ENCODE measurements at regions not wholly inside any gene's neighbourhood (a gene's known extent, or its start where the extent isn't known, plus 50 kb on each side); places are given as distances from the start of the nearest gene placed in this dataset.
"Not testable (repeated sequence)": the region's sequence is repeated elsewhere in the genome, so short reads cannot be mapped to it uniquely, and the experiment has no call there.

GRCh38 chr6:111925296-111925695, 52.0 kb upstream of the FYN start:
- peak; percentile 46 for DNase-seq
- Mint-ChIP-seq H3K27me3 (ENCODE audit: low read depth) (no peaks in the 10 kb centered on the region), H3K4me3 (no peak overlapping the region), H3K9me3 (no peaks in the 10 kb centered on the region), H3K36me3 (ENCODE audit: low read depth) (no peaks in the 10 kb centered on the region), H3K27ac (no peak overlapping the region), H3K4me1 (ENCODE audit: low read depth) (peaks cover 33% of the 10 kb centered on the region)
- CTCF ChIA-PET = interaction anchor here (0.7 to 1.8 kb wide), 2 partner anchors 44 to 118 kb away, joined by 3 to 5 read pairs; no protein-coding TSS in a partner anchor
- intact Hi-C loops (cut with micrococcal nuclease) = no loop called here

DNA sequence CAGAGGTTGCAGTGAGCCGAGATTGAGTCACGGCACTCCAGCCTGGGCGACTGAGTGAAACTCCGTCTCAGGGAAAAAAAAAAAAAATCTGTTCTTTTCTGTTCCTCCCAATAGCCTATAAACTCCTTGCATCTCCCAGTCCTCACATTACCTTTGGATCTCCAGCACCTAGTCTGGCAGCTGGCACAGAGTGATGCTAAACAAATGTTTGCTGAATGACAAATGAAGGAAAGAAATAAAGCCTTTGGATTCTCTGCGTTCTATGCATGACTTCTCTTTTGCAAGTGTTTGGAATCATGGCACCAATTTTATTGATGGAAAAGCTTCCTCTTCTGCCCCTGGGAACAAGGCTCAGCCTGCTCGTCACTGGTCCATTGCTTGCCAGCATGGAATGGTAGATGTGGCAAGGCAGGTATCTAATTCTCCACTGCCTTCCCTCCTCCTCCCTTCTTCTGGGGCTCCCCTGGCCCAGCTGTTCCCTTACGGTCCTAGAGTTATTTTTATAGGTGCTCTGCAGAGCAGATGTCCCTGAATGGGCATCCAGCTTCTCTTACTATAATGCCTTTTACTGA, 53.6 kb upstream of the FYN start:
- no peak overlapping the region for H3K27ac Mint-ChIP-seq
- peaks cover 4% of the 10 kb centered on the region for H3K9me3 Mint-ChIP-seq
- CTCF ChIA-PET = interaction anchor here (0.7 to 1.3 kb wide), 2 partner anchors 14 to 16 kb away, joined by 3 to 4 read pairs; no protein-coding TSS in a partner anchor
- H3K4me1 Mint-ChIP-seq (ENCODE audit: low read depth) = peaks cover 33% of the 10 kb centered on the region
- H3K4me3 Mint-ChIP-seq = no peak overlapping the region
- intact Hi-C loops (cut with micrococcal nuclease) = no loop called here
- no peaks in the 10 kb centered on the region for H3K27me3 Mint-ChIP-seq (ENCODE audit: low read depth)
- DNase-seq = no peak
- H3K36me3 Mint-ChIP-seq (ENCODE audit: low read depth) = peaks cover under 1% of the 10 kb centered on the region

GRCh38 chr6:111927321-111927720, 54.1 kb upstream of the FYN start:
- DNase-seq = no peak
- Mint-ChIP-seq H3K4me3 (no peak overlapping the region), H3K9me3 (peaks cover 9% of the 10 kb centered on the region), H3K27ac (no peak overlapping the region), H3K4me1 (ENCODE audit: low read depth) (peaks cover 32% of the 10 kb centered on the region), H3K27me3 (ENCODE audit: low read depth) (no peaks in the 10 kb centered on the region), H3K36me3 (ENCODE audit: low read depth) (peaks cover 6% of the 10 kb centered on the region)
- CTCF ChIA-PET = interaction anchor here (0.7 to 1.3 kb wide), 3 partner anchors 15 to 20 kb away, joined by 3 to 4 read pairs (median 3); no protein-coding TSS in a partner anchor
- intact Hi-C loops (cut with micrococcal nuclease) = no loop called here

DNA sequence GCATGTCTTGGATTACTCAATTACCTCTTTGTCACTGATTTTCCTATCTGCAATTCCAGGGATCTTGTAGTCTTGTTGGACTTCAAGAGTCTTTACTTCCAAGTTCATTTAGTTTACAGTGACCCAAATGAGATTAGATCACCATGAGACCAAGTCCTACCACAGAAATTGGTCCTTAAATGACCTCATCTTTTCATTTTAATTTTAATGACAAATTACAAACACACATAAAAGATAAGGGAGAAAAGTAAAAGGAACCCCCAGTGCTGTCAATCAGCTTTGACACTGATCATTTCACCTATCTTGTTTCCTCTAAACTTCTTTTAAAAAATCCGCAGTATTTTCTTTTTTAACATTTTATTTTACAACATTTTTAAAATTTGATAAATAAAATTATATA, 54.9 kb upstream of the FYN start:
- CTCF ChIA-PET = interaction anchor here (1.1 to 1.3 kb wide), 2 partner anchors 16 to 19 kb away, joined by 3 read pairs; no protein-coding TSS in a partner anchor
- Mint-ChIP-seq H3K36me3 (ENCODE audit: low read depth) (peaks cover 6% of the 10 kb centered on the region), H3K4me3 (no peak overlapping the region), H3K27ac (no peak overlapping the region), H3K9me3 (peaks cover 14% of the 10 kb centered on the region), H3K27me3 (ENCODE audit: low read depth) (no peaks in the 10 kb centered on the region), H3K4me1 (ENCODE audit: low read depth) (peaks cover 24% of the 10 kb centered on the region)
- intact Hi-C loops (cut with micrococcal nuclease) = no loop called here
- no peak for DNase-seq

DNA sequence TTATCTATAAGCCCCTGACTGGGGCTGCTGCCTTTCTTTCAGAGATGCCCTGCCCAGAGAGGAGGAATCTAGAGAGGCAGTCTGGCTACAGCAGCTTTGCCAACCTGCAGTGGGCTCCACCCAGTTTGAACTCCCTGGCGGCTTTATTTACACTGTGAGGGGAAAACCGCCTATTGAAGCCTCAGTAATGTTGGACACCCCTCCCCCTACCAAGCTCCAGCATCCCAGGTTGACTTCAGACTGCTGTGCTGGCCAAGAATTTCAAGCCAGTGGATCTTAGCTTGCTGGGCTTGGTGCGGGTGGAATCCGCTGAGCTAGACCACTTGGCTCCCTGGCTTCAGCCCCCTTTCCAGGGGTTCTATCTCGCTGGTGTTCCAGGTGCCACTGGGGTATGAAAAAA, 61.4 kb upstream of the FYN start:
- not testable (repeated sequence) for H3K4me1 Mint-ChIP-seq (ENCODE audit: low read depth)

GRCh38 chr6:111936718-111937117, 63.5 kb upstream of the FYN start:
- CTCF ChIA-PET = no interaction called here
- H3K4me1 Mint-ChIP-seq (ENCODE audit: low read depth) = peaks cover 5% of the 10 kb centered on the region
- H3K27me3 Mint-ChIP-seq (ENCODE audit: low read depth) = no peaks in the 10 kb centered on the region

More for the DNA sequence above, 61.4 kb upstream of the FYN start:
- intact Hi-C loops (cut with micrococcal nuclease); DNase-seq; H3K27me3 Mint-ChIP-seq (ENCODE audit: low read depth); H3K27ac Mint-ChIP-seq; H3K4me3 Mint-ChIP-seq; CTCF ChIA-PET; H3K36me3 Mint-ChIP-seq (ENCODE audit: low read depth): not testable (repeated sequence)
- H3K9me3 Mint-ChIP-seq = peaks cover 14% of the 10 kb centered on the region

GRCh38 chr6:111938710-111939109, 65.5 kb upstream of the FYN start:
- DNase-seq = no peak
- peaks cover 1% of the 10 kb centered on the region for H3K9me3 Mint-ChIP-seq
- no peak overlapping the region for H3K4me3 Mint-ChIP-seq
- CTCF ChIA-PET = interaction anchor here (1.1 to 1.2 kb wide), 2 partner anchors 9 to 217 kb away, joined by 3 to 7 read pairs; no protein-coding TSS in a partner anchor
- H3K27ac Mint-ChIP-seq = no peak overlapping the region
- no peaks in the 10 kb centered on the region for H3K27me3 Mint-ChIP-seq (ENCODE audit: low read depth)
- intact Hi-C loops (cut with micrococcal nuclease) = no loop called here
- peaks cover 5% of the 10 kb centered on the region for H3K4me1 Mint-ChIP-seq (ENCODE audit: low read depth)
- no peaks in the 10 kb centered on the region for H3K36me3 Mint-ChIP-seq (ENCODE audit: low read depth)

More at GRCh38 chr6:111936718-111937117, 63.5 kb upstream of the FYN start:
- H3K9me3 Mint-ChIP-seq = peaks cover 11% of the 10 kb centered on the region
- H3K4me3 Mint-ChIP-seq = no peak overlapping the region
- no peak for DNase-seq
- intact Hi-C loops (cut with micrococcal nuclease) = no loop called here
- no peak overlapping the region for H3K27ac Mint-ChIP-seq
- H3K36me3 Mint-ChIP-seq (ENCODE audit: low read depth) = peaks cover 6% of the 10 kb centered on the region

DNA sequence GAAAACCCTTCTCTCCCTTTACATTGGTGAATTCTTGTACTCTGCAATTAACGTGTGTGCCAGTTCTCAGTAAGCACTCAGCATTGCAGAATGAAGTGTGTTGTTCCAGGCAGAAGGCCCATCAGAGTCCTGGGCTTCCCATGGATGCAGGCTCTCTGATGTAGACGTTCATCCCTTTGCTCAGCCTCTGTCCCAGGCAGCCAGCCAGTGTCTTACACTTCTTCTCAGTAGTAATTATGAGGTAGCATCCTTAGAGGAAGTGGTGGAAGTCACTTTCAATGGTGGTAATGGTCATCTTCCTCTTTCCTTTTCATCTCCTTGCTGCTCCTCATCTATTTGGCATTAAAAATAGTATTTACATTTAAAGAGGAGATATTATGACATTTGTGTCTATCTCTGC, 66.7 kb upstream of the FYN start:
- DNase-seq = no peak
- Mint-ChIP-seq H3K27me3 (ENCODE audit: low read depth) (no peaks in the 10 kb centered on the region), H3K4me1 (ENCODE audit: low read depth) (peaks cover 5% of the 10 kb centered on the region), H3K4me3 (no peak overlapping the region), H3K9me3 (peaks cover 1% of the 10 kb centered on the region), H3K27ac (no peak overlapping the region), H3K36me3 (ENCODE audit: low read depth) (no peaks in the 10 kb centered on the region)
- intact Hi-C loops (cut with micrococcal nuclease) = no loop called here
- CTCF ChIA-PET = no interaction called here

- Mint-ChIP-seq H3K27me3 (ENCODE audit: low read depth) (no peaks in the 10 kb centered on the region), H3K4me3 (no peak overlapping the region), H3K36me3 (ENCODE audit: low read depth) (no peaks in the 10 kb centered on the region), H3K27ac (no peak overlapping the region), H3K4me1 (ENCODE audit: low read depth) (peaks cover 4% of the 10 kb centered on the region), H3K9me3 (peaks cover 1% of the 10 kb centered on the region)
- no peak for DNase-seq
- CTCF ChIA-PET = no interaction called here
- intact Hi-C loops (cut with micrococcal nuclease) = no loop called here
These were observed 67.5 kb upstream of the FYN start for GRCh38 chr6:111940801-111941200.

GRCh38 chr6:111941686-111942330, 68.6 kb upstream of the FYN start:
- no peak for DNase-seq
- Mint-ChIP-seq H3K27me3 (ENCODE audit: low read depth) (no peaks in the 10 kb centered on the region), H3K27ac (no peak overlapping the region), H3K4me1 (ENCODE audit: low read depth) (peaks cover 3% of the 10 kb centered on the region), H3K4me3 (no peak overlapping the region), H3K36me3 (ENCODE audit: low read depth) (no peaks in the 10 kb centered on the region), H3K9me3 (peaks cover 1% of the 10 kb centered on the region)
- CTCF ChIA-PET = no interaction called here
- intact Hi-C loops (cut with micrococcal nuclease) = no loop called here

DNA sequence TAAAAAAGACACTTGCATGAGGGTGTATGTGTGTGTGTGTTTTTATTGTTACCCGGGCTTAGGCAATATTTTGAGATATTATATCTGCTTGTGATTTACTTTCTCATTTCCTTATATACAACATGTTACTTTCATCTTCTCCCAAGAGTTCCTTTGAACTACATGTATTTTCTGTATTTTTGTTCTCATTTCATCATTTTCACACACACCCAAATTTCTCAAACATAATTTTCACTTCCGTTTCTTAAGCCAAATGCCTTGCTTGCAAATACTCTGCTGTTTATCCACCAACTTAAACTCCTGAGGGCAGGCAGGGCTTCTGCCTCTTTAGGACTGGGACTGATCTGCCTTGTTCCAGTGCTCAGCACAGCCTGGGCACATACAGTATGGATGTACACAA, 69.3 kb upstream of the FYN start:
- Mint-ChIP-seq H3K4me1 (ENCODE audit: low read depth) (peaks cover 3% of the 10 kb centered on the region), H3K36me3 (ENCODE audit: low read depth) (no peaks in the 10 kb centered on the region), H3K4me3 (no peak overlapping the region), H3K27me3 (ENCODE audit: low read depth) (no peaks in the 10 kb centered on the region), H3K27ac (no peak overlapping the region), H3K9me3 (peaks cover 1% of the 10 kb centered on the region)
- DNase-seq = no peak
- intact Hi-C loops (cut with micrococcal nuclease) = no loop called here
- CTCF ChIA-PET = no interaction called here

GRCh38 chr6:111943266-111943665, 70.0 kb upstream of the FYN start:
- intact Hi-C loops (cut with micrococcal nuclease) = no loop called here

GRCh38 chr6:111943726-111944125, 70.5 kb upstream of the FYN start:
- Mint-ChIP-seq H3K27ac (no peak overlapping the region), H3K4me1 (ENCODE audit: low read depth) (peaks cover 2% of the 10 kb centered on the region), H3K9me3 (peaks cover 1% of the 10 kb centered on the region), H3K4me3 (no peak overlapping the region), H3K27me3 (ENCODE audit: low read depth) (no peaks in the 10 kb centered on the region), H3K36me3 (ENCODE audit: low read depth) (no peaks in the 10 kb centered on the region)
- DNase-seq = no peak
- intact Hi-C loops (cut with micrococcal nuclease) = no loop called here
- CTCF ChIA-PET = interaction anchor here (0.9 kb wide), 1 partner anchor 31 kb away, joined by 3 read pairs; no protein-coding TSS in a partner anchor

More at GRCh38 chr6:111943266-111943665, 70.0 kb upstream of the FYN start:
- no peaks in the 10 kb centered on the region for H3K36me3 Mint-ChIP-seq (ENCODE audit: low read depth)
- CTCF ChIA-PET = interaction anchor here (0.9 kb wide), 1 partner anchor 32 kb away, joined by 3 read pairs; no protein-coding TSS in a partner anchor
- H3K9me3 Mint-ChIP-seq = peaks cover 1% of the 10 kb centered on the region
- no peak overlapping the region for H3K27ac Mint-ChIP-seq
- H3K4me1 Mint-ChIP-seq (ENCODE audit: low read depth) = peaks cover 3% of the 10 kb centered on the region
- H3K4me3 Mint-ChIP-seq = no peak overlapping the region
- DNase-seq = no peak
- no peaks in the 10 kb centered on the region for H3K27me3 Mint-ChIP-seq (ENCODE audit: low read depth)

All from activated naive CD4-positive, alpha-beta T cell treated with anti-CD3 and anti-CD28 coated beads for 36 hours (primary cell).